Nephron (organoid): ENCODE measurements at regions not wholly inside any gene's neighbourhood (a gene's known extent, or its start where the extent isn't known, plus 50 kb on each side); places are given as distances from the start of the nearest gene placed in this dataset.

Experiments
- H3K27ac Mint-ChIP-seq, 3 experiments: 2 replicates each; pipeline ENCODE4 v1.8.0; 2020; ENCODE audit warnings: mixed read lengths in 3 of 3, mild to moderate bottlenecking in 2 of 3, moderate library complexity in 1 of 3
- H3K27me3 Mint-ChIP-seq: 2 replicates; pipeline ENCODE4 v1.8.0; 2021; ENCODE audit warnings: low read depth, mild to moderate bottlenecking, moderate library complexity, mixed read lengths
- H3K36me3 Mint-ChIP-seq: 2 replicates; pipeline ENCODE4 v1.8.0; 2020; ENCODE audit warnings: low read depth, mixed read lengths
- H3K4me1 Mint-ChIP-seq: 2 replicates; pipeline ENCODE4 v1.8.0; 2020; ENCODE audit warnings: mixed read lengths
- H3K4me3 Mint-ChIP-seq, 3 experiments: 2 replicates each; pipeline ENCODE4 v1.8.0; 2020; ENCODE audit warnings: mild to moderate bottlenecking in 3 of 3, mixed read lengths in 3 of 3, moderate library complexity in 2 of 3
- H3K9me3 Mint-ChIP-seq: 2 replicates; pipeline ENCODE4 v1.8.0; 2020; ENCODE audit warnings: mixed read lengths
- TF ChIP-seq, protein P1 (sequence below), 3 experiments: fragments of 200-600 bp; sonication (generic); IDR thresholded peaks; one replicate each; pipeline ENCODE4 v1.5.0; 2021; ENCODE audit warnings: antibody characterized with exemption in 3 of 3; ENCODE audit not compliant: unreplicated experiment in 3 of 3

DNA sequence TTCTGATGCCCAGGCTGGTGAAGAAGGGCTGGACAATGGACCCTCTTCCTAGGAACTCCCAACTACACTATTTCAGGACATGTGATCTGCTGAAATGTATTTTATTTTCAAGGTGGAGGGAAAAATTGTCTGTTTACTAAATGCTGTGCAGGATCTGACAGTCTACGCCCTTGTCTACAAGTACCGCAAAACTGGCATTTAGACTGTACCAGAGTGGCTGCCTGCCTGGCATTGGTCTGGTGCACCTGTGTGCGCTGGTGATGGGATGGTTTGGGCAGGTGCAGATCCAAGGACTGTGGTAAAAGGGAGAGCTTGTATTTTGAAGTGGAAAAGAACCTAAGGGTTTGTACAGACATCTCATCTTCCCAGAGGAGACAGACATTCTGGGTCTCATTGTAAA, 79.7 kb downstream of the AIPL1 start:
- TF ChIP-seq, protein P1, sequence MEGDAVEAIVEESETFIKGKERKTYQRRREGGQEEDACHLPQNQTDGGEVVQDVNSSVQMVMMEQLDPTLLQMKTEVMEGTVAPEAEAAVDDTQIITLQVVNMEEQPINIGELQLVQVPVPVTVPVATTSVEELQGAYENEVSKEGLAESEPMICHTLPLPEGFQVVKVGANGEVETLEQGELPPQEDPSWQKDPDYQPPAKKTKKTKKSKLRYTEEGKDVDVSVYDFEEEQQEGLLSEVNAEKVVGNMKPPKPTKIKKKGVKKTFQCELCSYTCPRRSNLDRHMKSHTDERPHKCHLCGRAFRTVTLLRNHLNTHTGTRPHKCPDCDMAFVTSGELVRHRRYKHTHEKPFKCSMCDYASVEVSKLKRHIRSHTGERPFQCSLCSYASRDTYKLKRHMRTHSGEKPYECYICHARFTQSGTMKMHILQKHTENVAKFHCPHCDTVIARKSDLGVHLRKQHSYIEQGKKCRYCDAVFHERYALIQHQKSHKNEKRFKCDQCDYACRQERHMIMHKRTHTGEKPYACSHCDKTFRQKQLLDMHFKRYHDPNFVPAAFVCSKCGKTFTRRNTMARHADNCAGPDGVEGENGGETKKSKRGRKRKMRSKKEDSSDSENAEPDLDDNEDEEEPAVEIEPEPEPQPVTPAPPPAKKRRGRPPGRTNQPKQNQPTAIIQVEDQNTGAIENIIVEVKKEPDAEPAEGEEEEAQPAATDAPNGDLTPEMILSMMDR (IDR thresholded peaks at IDR 0.05; ENCODE audit: unreplicated experiment in 3 of 3): no peak
- Mint-ChIP-seq H3K4me3 (no peak overlapping the region), H3K27me3 (peaks cover 10% of the 10 kb centered on the region), H3K36me3 (no peaks in the 10 kb centered on the region), H3K4me1 (no peaks in the 10 kb centered on the region), H3K9me3 (no peaks in the 10 kb centered on the region), H3K27ac (no peak overlapping the region)

DNA sequence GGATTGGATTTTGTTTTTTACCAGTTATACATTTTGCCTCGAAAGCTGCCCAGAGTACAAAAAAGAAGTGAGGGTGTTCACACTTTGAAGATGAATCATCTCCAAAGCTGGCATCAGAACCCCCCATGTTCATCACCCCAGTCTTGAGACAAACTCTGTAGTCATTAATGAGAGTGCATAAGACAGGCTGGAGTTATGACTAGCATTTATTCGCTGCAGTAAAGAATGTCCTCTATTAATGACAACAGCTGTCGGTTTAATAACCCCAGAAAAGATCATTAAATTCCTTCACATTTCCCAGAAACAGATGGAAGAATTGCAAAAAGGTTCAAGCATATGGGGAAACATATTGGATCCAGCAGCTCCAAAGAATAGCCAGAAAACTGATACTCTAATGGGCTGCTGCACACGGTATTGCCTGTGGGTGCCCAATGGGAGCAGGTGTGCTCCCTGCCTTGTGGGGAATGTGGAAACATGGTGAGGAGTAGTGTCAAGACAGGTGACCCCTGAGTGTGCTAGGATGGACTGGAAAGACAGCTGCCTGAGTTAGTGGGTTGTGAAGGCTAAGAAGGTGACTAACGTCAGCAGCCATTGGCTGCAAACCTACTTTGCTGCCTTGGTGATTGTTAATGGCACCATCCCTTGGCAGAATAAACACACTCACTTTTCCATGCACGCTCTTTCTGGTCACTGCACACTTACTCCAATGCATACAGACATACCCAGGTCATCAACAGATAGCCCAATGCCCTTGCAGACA, 81.9 kb downstream of the AIPL1 start:
- no peaks in the 10 kb centered on the region for H3K9me3 Mint-ChIP-seq
- H3K27ac Mint-ChIP-seq: no peak overlapping the region
- H3K36me3 Mint-ChIP-seq: no peaks in the 10 kb centered on the region
- H3K27me3 Mint-ChIP-seq: peaks cover 11% of the 10 kb centered on the region
- TF ChIP-seq, protein P1 (IDR thresholded peaks at IDR 0.05; ENCODE audit: unreplicated experiment in 3 of 3): no peak
- H3K4me1 Mint-ChIP-seq: no peaks in the 10 kb centered on the region
- no peak overlapping the region for H3K4me3 Mint-ChIP-seq

DNA sequence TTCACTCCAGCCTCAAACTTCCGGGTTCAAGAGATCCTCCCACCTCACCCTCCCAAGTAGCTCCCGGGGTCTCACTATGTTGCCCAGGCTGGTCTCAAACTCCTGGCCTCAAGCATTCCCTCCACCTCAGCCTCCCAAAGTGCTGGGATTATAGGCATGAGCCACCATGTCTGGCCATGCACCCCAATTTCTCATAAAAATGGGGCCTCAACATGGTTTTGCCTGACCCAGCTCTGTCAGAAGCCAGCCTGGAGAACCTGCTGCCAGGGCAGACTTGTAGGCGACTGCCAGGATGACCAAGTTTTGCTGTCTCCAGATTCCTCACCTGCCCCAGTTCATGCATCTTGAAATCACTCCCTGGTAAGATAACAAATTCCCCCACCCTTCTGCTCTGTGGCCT, 82.9 kb downstream of the AIPL1 start:
- peaks cover 15% of the 10 kb centered on the region for H3K27me3 Mint-ChIP-seq
- H3K27ac Mint-ChIP-seq: no peak overlapping the region
- no peaks in the 10 kb centered on the region for H3K9me3 Mint-ChIP-seq
- TF ChIP-seq, protein P1 (IDR thresholded peaks at IDR 0.05; ENCODE audit: unreplicated experiment in 3 of 3): no peak
- no peaks in the 10 kb centered on the region for H3K36me3 Mint-ChIP-seq
- H3K4me3 Mint-ChIP-seq: no peak overlapping the region
- no peaks in the 10 kb centered on the region for H3K4me1 Mint-ChIP-seq

DNA sequence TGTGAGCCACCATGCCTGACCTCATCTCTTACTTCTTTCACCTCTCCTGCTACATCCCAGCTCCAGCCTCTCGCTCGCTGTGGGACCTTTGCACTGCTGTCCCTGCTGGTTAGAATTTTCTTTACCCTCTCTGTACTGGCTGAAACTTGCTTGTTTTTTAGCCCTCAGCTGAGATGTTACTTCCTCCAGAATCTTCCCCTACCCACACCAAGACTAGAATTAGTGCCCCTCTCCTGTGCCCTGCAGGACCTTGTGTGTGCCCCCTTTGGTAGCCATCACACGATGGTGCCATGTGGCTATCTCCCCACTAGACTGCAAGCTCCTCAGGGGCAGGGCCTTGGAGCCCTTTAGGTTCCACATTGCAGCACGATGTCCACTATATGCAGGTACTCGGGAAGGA, 84.1 kb downstream of the AIPL1 start:
- no peaks in the 10 kb centered on the region for H3K4me1 Mint-ChIP-seq
- no peak overlapping the region for H3K27ac Mint-ChIP-seq
- peaks cover 12% of the 10 kb centered on the region for H3K27me3 Mint-ChIP-seq
- no peak overlapping the region for H3K4me3 Mint-ChIP-seq
- H3K36me3 Mint-ChIP-seq: no peaks in the 10 kb centered on the region
- TF ChIP-seq, protein P1 (IDR thresholded peaks at IDR 0.05; ENCODE audit: unreplicated experiment in 3 of 3): no peak
- H3K9me3 Mint-ChIP-seq: no peaks in the 10 kb centered on the region

DNA sequence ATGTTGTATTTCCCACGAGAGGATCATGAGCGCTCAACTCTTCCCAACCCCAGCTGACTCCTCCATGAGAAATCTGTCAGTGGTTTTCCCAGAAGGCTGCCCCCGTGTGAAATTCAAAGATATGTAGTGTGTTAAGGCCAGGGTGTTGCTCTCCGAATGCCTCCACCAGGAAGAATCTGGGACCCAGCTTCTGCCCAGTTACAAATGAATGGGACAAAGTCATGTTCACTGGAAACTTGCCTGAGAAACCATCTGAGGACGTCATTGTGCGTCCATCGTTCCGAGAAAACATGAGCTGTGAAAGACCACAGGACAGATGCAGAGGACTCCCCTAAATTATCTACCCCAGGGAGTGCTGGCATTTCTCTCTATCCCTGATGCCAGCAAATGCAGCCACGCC, 86.0 kb downstream of the AIPL1 start:
- TF ChIP-seq, protein P1 (IDR thresholded peaks at IDR 0.05; ENCODE audit: unreplicated experiment in 3 of 3): no peak
- no peaks in the 10 kb centered on the region for H3K9me3 Mint-ChIP-seq
- H3K4me3 Mint-ChIP-seq: no peak overlapping the region
- no peaks in the 10 kb centered on the region for H3K36me3 Mint-ChIP-seq
- peaks cover 20% of the 10 kb centered on the region for H3K27me3 Mint-ChIP-seq
- H3K4me1 Mint-ChIP-seq: no peaks in the 10 kb centered on the region
- H3K27ac Mint-ChIP-seq: no peak overlapping the region

DNA sequence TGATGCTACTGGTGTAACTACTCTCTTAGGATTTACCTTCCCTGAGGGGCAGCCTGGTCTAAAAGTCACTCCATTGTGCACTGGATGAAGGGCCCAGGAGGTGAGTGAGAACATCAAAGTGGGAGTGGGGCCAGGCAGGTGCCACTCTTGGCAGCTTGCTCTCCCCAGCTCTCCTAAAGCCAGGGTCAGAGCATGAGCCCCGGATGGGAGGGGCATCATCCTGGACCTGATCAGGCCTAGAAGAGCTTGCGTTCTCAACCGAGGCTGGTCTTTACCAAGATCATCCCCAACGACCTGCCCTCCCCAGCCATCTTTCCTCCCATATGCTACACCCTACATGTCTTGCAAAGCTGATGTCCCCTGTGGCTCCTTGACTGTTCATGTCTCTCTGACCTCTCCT, 87.1 kb downstream of the AIPL1 start:
- TF ChIP-seq, protein P1 (IDR thresholded peaks at IDR 0.05; ENCODE audit: unreplicated experiment in 3 of 3): no peak
- Mint-ChIP-seq H3K4me3 (no peak overlapping the region), H3K27ac (no peak overlapping the region), H3K4me1 (no peaks in the 10 kb centered on the region), H3K9me3 (no peaks in the 10 kb centered on the region), H3K27me3 (peaks cover 16% of the 10 kb centered on the region), H3K36me3 (no peaks in the 10 kb centered on the region)
